GM19452 (cell line): ENCODE measurements at regions not wholly inside any gene's neighbourhood (a gene's known extent, or its start where the extent isn't known, plus 50 kb on each side); places are given as distances from the start of the nearest gene placed in this dataset.

Source experiments
- ATAC-seq: cut with Tn5 transposase; IDR thresholded peaks from one replicate; pipeline ENCODE4 v1.9.1; 2021; ENCODE audit not compliant: unreplicated experiment

DNA sequence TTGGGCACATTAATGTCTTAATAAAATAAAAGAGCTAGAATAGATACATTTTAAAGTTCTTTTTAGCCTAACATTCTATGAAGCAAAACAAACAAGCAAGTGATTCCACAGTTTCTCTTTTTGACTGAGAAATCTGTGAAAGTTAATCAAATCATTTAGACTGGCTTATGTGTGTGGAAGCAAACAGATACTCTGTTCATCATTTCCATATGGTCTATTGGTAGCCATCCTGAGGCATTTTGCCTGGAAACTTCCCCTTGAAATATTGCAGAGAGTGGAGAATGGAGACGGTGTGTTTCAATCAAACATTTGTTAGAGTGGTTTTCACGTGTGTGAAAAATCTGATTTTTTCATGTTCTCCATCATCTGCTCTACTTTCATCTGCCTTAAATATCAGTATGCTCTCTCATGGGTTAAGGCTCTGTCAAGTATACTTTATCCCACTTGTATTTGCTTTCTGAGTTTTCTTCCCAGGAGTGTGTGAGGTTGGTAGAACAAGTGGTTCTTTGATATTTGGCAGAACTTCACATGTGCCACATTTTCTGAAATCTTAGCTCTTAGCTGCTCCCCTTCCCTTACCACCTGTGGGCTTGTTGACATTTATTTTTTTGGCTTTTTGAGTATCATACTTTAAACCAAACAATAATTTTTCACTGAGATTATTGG is 139.1 kb upstream of the PTGFR start:
- ATAC-seq = no peak

DNA sequence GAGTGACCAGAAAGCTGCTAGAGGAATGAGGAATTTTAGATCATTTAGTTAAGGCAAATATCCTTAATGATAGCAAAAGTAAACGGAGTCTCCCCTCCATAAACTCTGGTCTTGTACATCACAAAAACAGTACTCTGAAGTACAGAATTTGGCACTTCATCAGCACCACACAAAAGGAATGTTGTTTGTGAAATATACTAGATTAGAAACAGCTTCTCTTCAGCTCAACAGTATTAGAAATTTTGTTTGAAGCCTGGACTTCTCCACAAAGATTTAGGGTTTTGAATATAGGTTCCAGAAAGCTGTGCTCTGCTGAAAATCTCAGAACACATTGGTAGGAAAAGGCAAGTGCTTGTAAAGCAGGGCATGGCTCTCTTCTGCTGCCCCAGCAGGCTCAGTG is 135.1 kb upstream of the PTGFR start:
- ATAC-seq = no peak

DNA sequence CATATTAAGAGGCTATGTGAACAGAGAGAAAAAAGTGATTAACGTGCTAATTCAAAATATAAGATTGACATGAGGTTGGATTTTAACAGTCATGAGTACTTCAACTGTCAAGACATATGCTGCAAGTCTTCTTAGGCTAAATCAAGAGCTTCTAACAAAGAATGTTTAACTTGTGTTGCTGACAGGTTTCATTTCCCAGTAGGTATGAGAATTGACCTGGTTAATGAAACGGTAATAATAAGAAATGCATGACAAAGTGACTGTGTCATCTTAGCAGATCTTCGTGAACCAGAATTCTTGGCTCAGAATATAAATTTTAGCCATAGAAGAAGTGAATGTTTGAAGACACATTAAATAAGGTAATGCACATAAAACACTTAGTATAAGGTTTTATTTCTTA is 132.6 kb upstream of the PTGFR start:
- peak; percentile 60 for ATAC-seq

DNA sequence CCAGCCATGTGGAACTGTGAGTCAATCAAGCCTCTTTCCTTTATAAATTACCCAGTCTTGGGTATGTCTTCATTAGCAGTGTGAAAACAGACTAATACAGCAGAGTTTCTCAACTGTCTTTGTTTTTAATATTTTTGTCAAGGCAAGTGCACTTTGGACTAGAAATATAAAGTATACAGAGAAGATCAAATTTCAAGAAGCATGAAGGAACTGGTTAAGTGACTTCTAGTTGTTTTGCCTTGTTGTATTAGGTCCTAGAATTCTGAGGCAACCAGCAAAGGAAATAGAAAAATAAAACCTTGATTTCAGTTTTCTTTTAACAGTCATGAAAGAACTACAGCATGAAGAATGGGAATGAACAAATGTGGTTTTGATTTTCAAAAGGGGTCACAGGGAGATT is 131.1 kb upstream of the PTGFR start:
- no peak for ATAC-seq

DNA sequence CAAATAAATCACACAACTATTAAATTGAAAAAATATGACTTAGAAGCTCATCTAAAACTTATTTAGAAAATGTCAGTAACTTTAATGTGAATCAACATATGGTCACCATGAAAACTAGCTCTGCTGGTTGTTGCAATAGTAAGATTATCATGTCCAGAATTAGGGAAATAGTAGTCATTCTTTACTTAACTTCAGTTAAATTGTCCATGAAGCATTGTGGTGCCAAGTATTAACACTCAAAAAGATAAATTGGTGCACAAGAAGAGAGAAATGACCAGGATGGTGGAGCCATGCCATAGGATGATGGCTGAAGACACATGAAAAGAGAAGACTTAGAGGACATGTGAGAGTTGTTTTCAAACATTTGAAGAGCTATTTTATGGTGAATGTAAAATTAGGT is 130.2 kb upstream of the PTGFR start:
- ATAC-seq = no peak

DNA sequence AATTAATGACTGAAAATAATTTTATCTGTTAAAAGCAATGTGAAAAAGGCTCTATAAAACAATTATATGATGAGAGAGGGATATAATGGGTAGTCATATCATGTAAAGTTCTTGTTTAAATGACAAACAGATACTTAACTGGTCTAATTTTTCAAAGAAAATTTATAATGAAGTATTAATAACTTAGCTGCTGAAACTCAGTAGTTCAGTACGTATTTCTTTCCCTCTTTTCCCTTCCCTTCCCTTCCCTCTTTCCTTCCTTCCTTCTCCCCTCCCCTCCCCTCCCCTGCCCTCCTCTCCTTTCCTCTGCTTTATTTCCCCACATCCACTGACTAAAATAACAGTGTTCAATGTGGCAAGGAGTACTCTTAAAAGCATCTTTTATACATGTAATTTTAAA is 123.1 kb upstream of the PTGFR start:
- no peak for ATAC-seq

DNA sequence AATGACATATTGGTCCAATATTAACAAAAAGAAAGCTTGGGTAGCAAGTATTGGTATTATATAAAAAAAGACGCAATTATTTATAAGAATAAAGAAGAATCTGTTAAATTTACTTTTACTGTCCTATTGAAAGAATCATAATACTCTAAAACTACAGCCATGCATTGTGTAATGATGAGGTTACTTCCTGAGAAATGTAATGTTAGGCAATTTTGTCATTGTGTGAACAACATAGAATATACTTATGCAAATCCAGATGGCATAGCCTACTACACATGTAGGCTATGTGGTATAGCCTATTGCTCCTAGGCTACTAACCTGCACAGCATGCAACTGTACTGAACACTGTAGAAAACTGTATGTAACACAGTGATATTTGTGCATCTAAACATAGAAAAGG is 121.2 kb upstream of the PTGFR start:
- no peak for ATAC-seq

DNA sequence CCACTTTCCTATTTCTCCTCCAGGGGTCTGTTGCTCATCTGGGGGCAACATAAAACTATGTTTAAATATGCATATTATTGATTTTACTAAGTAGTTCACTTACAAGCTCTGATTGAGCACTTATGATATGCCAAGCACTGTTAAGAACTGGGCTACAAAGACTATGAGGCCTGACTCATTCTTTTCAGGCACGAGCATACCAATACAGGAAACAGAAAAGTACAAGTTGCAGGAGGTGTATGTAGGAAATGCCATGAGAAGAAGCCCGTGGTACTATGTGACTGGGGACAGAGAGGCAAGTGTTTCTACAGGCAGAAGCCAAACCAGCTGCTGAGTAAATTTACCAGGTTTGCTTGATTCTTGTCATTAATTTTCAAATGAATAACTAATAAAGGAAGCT is 120.4 kb upstream of the PTGFR start:
- ATAC-seq = peak; percentile 72

DNA sequence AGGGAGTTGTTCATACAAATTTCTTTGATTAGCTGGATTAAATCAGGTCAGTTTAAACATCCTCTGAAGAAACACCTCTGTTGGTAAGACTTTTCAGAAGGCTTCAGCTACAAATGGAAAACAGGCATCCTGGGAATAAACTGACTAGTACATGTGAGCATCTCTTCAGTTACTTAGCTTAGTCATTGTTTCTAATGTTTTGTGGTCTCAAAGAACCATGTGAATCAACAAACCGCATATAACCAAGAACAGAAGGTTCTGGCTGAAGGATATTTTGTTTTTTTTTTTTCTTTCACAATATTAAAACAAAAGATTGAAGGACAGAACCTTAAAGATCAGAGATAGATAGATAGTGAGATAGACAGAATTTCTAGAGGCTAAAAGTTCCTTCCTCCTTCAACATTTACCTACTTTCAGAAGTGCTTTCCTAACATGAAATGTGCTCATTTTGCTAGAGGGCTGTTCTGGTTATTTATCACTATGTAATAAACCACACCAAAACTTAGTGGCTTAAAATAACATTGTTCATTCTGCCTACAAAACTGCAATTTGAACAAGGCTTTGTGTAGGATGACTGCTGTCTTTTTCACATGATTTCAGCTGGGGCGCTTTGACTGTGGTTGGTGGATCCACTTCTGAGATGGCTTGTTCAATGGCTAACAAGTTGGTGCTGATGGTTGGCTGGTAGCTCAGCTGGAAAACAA is 119.8 kb upstream of the PTGFR start:
- ATAC-seq = peak; percentile 79

DNA sequence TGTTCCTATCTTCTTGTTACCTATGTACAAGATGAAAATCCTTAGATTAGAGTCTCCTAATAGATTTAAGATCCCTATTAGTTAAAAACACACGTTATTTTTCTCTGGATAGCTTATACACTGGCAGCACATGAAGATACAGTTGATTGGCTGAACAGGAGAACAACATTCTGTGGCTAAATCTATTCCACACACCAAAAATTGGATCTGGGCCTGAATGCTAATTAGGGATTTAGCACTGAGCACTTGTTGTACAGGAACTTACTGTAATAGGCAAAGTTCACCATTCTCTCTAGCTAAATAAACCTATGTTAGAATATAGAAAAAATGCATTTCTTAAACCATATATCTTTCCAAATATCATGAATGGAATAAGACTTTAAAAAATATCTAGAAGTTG is 117.1 kb upstream of the PTGFR start:
- no peak for ATAC-seq

DNA sequence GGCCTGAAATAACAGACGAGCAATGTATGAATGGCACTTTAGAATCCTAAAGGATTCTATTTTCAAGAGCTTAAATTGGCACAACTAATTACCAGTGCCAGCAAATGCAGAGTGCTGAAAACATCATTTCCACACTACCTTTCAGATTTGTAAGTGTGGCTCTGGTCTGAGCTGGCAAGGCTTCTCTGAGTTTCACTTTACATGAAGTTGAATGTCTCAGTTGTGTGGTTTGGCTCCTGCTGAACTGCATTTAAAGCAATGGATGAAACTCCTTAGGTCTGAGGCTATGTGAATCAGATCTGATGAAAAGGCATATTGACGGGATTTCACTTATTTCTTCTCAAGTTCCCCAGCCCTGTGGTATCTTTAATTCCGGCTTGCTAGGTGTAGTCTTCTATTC is 114.8 kb upstream of the PTGFR start:
- no peak for ATAC-seq

DNA sequence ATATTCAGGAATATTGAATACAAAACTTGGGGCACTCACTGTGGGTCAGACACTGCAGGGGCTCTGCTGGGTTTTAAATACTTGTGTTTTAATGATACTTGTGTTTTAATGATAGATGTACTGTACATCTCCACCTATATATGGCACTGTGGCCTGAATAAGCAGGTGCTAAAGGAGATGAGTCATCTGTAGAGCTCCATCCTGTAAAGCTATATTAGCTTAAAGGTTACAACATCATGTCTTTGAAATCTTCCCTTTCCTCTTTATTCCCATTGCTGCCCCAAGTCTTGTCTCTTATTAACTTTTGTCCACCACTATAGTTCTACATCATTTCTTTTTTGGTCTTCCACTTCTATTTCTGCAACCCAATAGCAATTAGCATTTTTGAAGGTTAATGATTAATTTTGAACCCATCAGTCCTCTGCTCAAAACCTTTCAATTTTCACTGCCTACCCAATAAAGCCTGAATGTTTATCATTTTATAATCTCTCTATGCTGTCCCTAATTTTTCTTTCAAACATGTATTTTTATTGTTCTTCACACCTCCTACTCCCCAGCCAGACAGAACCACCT is 113.3 kb upstream of the PTGFR start:
- peak; percentile 94 for ATAC-seq

DNA sequence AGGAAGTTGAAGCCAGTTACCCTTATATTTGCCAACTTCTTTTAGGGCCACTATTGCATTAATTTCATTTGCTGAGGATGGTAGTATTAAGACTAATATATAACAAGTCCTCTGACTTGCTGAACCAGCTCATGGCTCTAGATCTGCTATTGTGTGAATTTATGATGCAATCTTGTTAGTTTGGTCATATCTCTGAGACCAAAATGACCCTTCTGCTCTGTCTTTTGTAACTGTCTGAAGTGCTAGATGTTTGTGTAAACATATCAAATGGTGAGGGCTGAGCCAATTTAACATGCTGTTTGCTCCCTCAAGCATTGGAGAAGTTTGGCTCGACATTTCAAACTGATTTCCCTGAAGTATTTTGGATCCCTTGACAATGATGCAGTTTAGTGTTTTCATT is 106.9 kb upstream of the PTGFR start:
- no peak for ATAC-seq

DNA sequence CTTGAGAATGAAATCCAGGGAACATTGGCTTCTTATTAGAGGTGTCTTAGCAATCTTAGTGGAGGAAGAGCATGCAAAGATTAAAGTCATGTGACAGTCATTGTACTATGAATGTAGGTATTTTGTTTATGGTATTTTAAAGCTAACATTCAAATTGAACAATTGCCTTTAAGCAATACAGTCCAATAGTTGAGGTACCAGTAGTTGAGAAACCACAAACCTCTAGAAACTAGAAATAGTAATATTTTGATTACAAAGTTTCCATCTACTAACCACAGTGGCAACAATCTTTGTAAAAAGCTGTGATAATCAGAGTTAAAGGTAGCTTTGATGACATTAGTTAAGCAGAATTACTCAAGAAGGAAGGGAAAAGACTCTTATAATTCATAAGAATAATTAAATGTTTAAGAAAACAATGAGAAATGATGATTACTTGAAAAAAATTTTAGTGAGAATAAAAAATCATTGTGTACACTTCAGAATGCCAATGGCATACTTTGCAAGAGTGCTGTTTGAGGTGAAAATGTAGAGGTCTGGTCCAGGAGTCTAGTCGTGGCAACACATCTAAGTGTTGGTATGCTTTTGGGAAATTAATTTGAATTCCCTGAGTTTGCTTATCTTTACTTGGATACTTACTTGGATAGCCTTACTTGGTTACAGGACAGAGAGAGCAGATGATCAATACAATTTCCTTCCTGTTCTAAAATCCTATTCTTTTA is 104.9 kb upstream of the PTGFR start:
- peak; percentile 97 for ATAC-seq

DNA sequence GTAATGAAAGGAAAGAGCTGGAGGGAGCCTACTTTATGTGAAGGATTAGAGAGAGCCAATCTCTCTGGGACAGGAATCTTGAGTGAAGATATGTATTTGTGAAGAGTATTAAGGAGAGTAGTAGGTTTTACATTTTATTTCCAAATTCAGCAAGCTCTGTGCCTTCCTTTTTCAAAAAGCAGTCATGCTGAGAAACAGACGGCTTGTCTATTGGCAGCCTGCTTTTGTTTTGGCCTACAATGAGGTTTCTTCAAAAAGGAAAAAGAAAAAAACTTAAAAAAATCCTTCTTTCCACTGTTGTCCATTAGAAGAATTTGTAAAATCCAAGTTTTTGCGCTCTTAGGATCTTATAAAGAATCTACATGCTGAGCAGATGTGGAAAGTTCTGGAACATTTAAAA is 103.6 kb upstream of the PTGFR start:
- no peak for ATAC-seq

DNA sequence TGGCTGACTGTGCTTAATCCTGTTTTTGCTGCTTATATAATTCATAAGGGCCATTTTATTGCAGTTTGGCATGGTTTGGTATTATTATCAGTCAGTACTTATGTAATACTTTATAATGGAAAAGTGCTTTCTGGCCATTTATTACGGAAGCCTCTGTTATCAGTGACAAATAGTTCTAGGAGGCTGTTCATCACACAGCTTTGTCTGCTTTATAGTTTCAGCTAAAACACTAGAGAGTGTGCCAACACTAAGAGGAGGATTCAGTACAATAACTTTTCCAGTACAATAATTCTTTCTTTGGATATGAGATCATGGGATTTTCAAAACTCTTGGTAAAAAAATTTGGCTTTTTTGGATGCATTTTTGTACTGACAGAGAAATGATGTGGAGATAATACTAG is 102.9 kb upstream of the PTGFR start:
- no peak for ATAC-seq

DNA sequence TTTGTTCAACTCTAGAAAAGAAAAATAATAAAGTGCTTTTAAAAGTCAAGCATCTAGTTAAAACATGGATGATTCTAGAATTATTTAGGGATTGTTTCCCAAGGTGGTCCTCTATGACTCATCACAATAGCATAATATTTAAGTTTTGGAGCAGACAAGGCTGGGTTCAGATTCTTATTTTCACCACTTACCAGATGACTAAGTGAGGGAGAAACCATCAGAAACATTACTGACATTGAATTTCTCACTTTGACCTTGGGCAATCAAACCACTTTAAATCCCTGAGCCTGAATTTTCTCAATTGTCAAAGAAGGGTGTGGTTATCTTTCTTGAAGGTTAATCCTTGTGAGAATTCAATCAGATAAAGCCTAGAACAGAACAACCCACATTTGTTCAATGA is 102.5 kb upstream of the PTGFR start:
- no peak for ATAC-seq

DNA sequence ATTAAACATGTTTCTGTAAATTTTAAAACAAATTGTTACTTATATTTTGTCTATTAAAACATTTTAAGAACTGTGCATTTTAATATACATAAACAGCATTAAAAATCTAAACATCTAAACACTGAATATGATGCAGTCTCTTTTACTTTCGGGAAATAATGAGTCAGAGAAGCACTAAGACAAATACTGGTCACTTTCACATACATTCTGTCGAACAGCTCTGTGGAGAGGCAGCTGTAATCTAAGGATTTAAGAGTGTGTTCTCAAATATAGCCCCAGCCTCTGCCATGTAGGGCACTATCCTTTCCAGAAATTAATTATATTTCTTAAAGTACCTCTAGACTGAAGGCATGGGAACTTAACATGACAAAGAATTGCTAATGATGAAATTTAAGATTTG is 89.6 kb upstream of the PTGFR start:
- no peak for ATAC-seq

DNA sequence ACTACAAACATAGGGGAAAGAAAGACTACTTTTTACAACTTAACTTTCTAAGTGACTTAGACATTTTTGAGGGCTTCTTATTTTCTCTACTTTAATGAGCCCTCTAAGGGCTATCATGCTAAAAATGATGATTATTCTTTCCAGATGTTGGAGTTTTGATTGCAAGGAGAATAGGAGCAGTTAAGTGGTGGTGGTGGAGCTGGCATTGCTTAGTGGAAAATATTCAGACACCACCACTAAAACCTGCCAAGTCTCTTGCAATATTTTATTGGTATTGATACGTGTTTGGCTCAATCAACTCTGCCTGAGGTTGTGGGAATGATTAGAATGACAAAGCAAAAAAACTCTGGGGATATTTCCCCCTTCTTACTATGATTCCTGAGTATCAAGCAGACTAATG is 82.6 kb upstream of the PTGFR start:
- ATAC-seq = no peak

DNA sequence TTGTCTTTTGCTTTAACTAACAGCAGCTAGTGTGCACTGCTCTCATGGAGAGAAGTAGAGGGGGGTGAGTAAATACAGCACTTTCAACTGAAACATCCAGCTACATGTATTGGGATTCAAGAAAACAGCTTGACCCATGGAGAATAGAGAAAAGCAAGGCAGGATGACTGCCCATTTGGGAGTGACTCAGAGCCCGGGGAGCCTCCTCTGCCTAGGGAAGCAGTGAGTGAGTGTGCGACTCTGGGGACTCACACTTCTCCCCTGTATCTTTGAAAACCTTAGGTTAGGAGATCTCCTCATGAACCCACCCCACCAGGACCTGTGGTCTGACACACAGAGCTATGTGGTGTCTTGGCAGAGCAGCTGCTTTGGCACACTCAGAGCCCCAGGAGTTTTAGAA is 82.0 kb upstream of the PTGFR start:
- ATAC-seq = no peak

DNA sequence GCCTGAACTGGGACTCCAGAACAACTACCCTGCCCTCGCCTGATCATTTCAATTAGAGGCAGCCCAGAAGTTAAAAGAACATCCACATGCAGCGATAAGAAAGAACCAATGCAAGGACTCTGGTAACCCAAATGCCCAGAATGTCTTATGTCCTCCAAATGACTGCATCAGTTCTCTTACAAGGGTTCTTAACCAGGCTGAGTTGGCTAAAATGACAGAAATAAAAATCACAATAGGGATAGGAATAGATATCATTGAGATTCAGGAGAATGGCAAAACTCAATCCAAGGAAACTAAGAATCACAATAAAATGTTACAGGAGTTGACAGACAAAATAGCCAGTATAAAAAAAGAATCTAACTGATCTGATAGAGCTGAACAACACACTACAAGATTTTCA is 80.1 kb upstream of the PTGFR start:
- no peak for ATAC-seq

DNA sequence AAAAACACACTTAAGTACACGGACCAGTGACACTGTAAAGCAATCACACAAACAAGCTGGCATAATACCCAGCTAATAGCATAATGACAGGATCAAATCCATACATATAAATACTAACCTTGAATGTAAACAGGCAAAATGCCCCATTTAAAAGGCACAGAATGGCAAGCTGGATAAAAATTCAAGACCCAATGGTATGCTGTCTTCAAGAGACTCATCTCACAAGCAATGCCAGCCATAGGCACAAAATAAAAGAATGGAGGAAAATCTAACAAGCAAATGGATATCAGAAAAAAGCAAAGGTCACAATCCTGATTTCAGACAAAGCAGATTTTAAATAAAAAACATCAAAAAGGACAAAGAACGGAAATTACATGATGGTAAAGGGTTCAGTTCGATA is 79.1 kb upstream of the PTGFR start:
- ATAC-seq = no peak
